NK-92 treated with Interleukin-12 subunit alpha and Interleukin-12 subunit beta, amount 100 ng/mL, for 24 hours (cell line): ENCODE measurements at regions not wholly inside any gene's neighbourhood (a gene's known extent, or its start where the extent isn't known, plus 50 kb on each side); places are given as distances from the start of the nearest gene placed in this dataset.
"Not testable (repeated sequence)": the region's sequence is repeated elsewhere in the genome, so short reads cannot be mapped to it uniquely, and the experiment has no call there.

Experiments
- DNase-seq: peaks from one replicate; lab custom pipeline; 2025; lab: John Stamatoyannopoulos, UW

- DNase-seq = not testable (repeated sequence)
Measured at GRCh38 chr21:13923175-13923574, 287.6 kb downstream of the LIPI start.

GRCh38 chr21:13921455-13921854 is 289.3 kb downstream of the LIPI start:
- not testable (repeated sequence) for DNase-seq

GRCh38 chr21:13907385-13907784 is 297.8 kb downstream of the POTED start:
- not testable (repeated sequence) for DNase-seq

GRCh38 chr21:13896596-13897247 is 287.1 kb downstream of the POTED start:
- DNase-seq = not testable (repeated sequence)

GRCh38 chr21:13893617-13894016 is 284.0 kb downstream of the POTED start:
- not testable (repeated sequence) for DNase-seq

- DNase-seq = not testable (repeated sequence)
Measured at GRCh38 chr21:13893025-13893424, 283.4 kb downstream of the POTED start.

GRCh38 chr21:13892146-13892751 is 282.7 kb downstream of the POTED start:
- DNase-seq = not testable (repeated sequence)

GRCh38 chr21:13889176-13889575 is 279.6 kb downstream of the POTED start:
- DNase-seq = not testable (repeated sequence)

- DNase-seq = not testable (repeated sequence)
Measured at GRCh38 chr21:13883641-13884395, 274.2 kb downstream of the POTED start.

GRCh38 chr21:13877503-13877902 is 267.9 kb downstream of the POTED start:
- DNase-seq = not testable (repeated sequence)

- DNase-seq = not testable (repeated sequence)
Measured at GRCh38 chr21:13876999-13877398, 267.4 kb downstream of the POTED start.

GRCh38 chr21:13874001-13874400 is 264.4 kb downstream of the POTED start:
- DNase-seq = not testable (repeated sequence)

- DNase-seq = no peak
Measured at GRCh38 chr21:13854638-13855037, 245.1 kb downstream of the POTED start.

- not testable (repeated sequence) for DNase-seq
Measured at GRCh38 chr21:13850808-13851207, 241.2 kb downstream of the POTED start.

GRCh38 chr21:13849489-13849888 is 239.9 kb downstream of the POTED start:
- not testable (repeated sequence) for DNase-seq

GRCh38 chr21:13846718-13847117 is 237.1 kb downstream of the POTED start:
- DNase-seq = not testable (repeated sequence)

- not testable (repeated sequence) for DNase-seq
Measured at GRCh38 chr21:13844574-13844973, 235.0 kb downstream of the POTED start.

GRCh38 chr21:13843081-13843480 is 233.5 kb downstream of the POTED start:
- DNase-seq = not testable (repeated sequence)

- not testable (repeated sequence) for DNase-seq
Measured at GRCh38 chr21:13827666-13828065, 218.1 kb downstream of the POTED start.

GRCh38 chr21:13827201-13827600 is 217.6 kb downstream of the POTED start:
- no peak for DNase-seq

GRCh38 chr21:13826511-13826910 is 216.9 kb downstream of the POTED start:
- not testable (repeated sequence) for DNase-seq

- not testable (repeated sequence) for DNase-seq
Measured at GRCh38 chr21:13825218-13825778, 215.7 kb downstream of the POTED start.
